ENCODE measurements at regions not wholly inside any gene's neighbourhood (a gene's known extent, or its start where the extent isn't known, plus 50 kb on each side); places are given as distances from the start of the nearest gene placed in this dataset.

DNA sequence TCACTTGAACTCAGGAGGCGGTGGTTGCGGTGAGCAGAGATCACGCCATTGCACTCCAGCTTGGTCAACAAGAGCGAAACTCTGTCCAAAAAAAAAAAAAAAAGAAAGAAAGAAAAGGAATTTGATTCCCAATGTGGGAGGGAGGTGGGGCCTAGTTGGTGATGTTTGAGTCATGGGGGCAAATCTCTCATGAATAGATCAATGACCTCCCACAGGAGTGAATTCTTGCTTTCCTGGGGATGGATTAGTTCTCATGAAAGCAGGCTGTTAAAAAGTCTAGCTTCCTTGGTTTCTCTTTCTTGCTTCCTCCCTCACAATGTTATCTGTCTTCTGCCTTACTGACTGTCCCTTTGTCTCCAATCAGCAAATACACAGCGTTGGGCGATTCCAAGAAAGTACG is 419.5 kb upstream of the RPS6KA3 start:
- TF ChIP-seq CTCF (conservative IDR thresholded peaks at IDR 0.05; ENCODE audit: low read length), result no peak
- no peak for TF ChIP-seq EZH2phosphoT487 (IDR thresholded peaks at IDR 0.05; ENCODE audit: borderline replicate concordance, low read depth, low read length)
